ENCODE measurements at regions not wholly inside any gene's neighbourhood (a gene's known extent, or its start where the extent isn't known, plus 50 kb on each side); places are given as distances from the start of the nearest gene placed in this dataset.

DNA sequence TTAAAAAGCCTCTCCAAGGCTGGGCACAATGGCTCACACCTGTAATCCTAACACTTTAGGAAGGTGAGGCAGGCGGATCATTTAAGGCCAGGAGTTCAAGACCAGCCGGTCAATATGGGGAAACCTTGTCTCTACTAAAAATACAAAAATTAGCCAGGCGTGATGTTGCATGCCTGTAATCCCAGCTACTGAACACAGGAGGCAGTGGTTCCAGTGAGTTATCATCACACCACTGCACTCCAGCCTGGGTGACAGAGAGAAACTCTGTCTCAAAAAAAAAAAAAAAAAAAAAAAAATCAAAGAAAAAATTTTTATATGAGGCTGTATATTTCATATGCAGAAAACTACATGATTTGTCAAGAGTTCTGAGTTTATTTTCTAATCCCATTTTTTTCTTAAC, 1107.1 kb upstream of the TMPRSS15 start:
- no peaks in the 10 kb centered on the region for H3K27me3 ChIP-seq
- H3K36me3 ChIP-seq = no peaks in the 10 kb centered on the region
- peaks cover 7% of the 10 kb centered on the region for H3K9me3 ChIP-seq
- WGBS = 85% methylated on average over 3 of the region's 3 CpGs
- no peak overlapping the region for H3K27ac ChIP-seq
- H3K4me3 ChIP-seq = no peak overlapping the region
- TF ChIP-seq, protein P1, sequence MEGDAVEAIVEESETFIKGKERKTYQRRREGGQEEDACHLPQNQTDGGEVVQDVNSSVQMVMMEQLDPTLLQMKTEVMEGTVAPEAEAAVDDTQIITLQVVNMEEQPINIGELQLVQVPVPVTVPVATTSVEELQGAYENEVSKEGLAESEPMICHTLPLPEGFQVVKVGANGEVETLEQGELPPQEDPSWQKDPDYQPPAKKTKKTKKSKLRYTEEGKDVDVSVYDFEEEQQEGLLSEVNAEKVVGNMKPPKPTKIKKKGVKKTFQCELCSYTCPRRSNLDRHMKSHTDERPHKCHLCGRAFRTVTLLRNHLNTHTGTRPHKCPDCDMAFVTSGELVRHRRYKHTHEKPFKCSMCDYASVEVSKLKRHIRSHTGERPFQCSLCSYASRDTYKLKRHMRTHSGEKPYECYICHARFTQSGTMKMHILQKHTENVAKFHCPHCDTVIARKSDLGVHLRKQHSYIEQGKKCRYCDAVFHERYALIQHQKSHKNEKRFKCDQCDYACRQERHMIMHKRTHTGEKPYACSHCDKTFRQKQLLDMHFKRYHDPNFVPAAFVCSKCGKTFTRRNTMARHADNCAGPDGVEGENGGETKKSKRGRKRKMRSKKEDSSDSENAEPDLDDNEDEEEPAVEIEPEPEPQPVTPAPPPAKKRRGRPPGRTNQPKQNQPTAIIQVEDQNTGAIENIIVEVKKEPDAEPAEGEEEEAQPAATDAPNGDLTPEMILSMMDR (IDR thresholded peaks at IDR 0.05) = no peak
- TF ChIP-seq POLR2AphosphoS5 (IDR thresholded peaks at IDR 0.05) = no peak
- no peak for TF ChIP-seq EP300 (IDR thresholded peaks at IDR 0.05)
- TF ChIP-seq POLR2A (IDR thresholded peaks at IDR 0.05) = no peak
- H3K4me1 ChIP-seq = no peaks in the 10 kb centered on the region
- no peak for DNase-seq (ENCODE audit: low spot score in 2 of 2)

DNA sequence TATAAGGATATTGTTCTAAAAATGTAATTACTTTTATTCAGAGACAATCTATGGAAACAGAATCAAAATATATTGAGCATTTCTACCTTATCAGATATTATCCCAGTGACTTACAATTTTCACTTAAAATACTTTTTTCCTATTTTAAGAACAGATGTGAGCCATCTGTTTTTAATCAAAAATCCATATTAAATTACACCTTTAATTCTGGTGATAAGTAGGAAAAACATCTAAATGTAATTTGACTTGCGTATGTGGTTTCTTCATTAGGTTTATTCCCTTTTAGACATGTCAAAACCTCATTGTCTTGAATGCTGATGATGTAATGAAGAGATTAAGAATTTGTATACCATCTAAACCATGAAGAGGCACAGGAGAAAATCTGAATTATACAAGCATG, 1118.8 kb upstream of the TMPRSS15 start:
- no peak for TF ChIP-seq POLR2AphosphoS5 (IDR thresholded peaks at IDR 0.05)
- no peak for TF ChIP-seq EP300 (IDR thresholded peaks at IDR 0.05)
- TF ChIP-seq POLR2A (IDR thresholded peaks at IDR 0.05) = no peak
- TF ChIP-seq, protein P1 (IDR thresholded peaks at IDR 0.05) = no peak
- Histone ChIP-seq H3K4me1 (no peaks in the 10 kb centered on the region), H3K27ac (no peak overlapping the region), H3K9me3 (no peaks in the 10 kb centered on the region), H3K4me3 (no peak overlapping the region), H3K36me3 (no peaks in the 10 kb centered on the region), H3K27me3 (no peaks in the 10 kb centered on the region)
- WGBS = 86% methylated on average over 1 of the region's 1 CpG
- no peak for DNase-seq (ENCODE audit: low spot score in 2 of 2)

DNA sequence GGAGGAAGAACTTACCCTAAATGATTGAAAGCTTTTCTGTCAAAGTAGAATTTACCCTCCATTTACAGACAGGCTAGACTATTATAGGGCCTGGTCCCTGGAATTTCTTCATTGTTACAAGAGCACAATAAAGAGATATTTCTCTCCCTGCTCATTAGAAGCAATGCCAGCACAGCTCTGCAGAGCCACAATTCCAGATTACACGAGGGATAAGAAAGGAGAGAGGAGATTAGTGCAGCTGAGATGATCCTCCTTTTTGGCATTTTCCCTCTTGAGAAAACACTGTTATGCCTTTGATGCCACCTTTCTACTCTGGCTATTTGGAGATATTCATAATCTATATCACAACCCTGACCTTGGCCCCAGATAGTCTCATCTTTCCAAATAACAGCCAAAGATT, 1119.5 kb upstream of the TMPRSS15 start:
- TF ChIP-seq POLR2AphosphoS5 (IDR thresholded peaks at IDR 0.05) = no peak
- TF ChIP-seq, protein P1 (IDR thresholded peaks at IDR 0.05) = no peak
- TF ChIP-seq POLR2A (IDR thresholded peaks at IDR 0.05) = no peak
- Histone ChIP-seq H3K27me3 (no peaks in the 10 kb centered on the region), H3K4me3 (no peak overlapping the region), H3K4me1 (no peaks in the 10 kb centered on the region), H3K9me3 (no peaks in the 10 kb centered on the region), H3K36me3 (no peaks in the 10 kb centered on the region), H3K27ac (no peak overlapping the region)
- DNase-seq (ENCODE audit: low spot score in 2 of 2) = no peak
- WGBS = 19% methylated on average over 1 of the region's 1 CpG

DNA sequence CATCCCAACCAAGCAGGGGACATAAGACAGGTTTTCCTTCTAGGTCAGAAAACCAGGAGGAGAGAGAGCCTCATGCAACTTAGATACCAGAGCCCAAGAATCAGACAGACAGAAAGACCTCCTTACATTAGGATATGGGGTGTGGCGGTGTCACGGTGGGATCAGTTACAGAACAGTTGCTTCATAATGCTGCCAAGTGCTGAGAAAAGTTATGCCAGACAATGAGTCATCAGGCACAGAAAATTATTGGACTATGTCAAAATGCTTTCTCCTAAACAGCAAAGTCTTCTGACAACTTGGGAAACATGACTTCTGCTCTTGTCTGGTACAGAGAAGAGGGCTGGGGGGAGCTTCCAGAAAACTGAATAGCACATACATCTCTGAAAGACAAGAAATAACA, 1120.2 kb upstream of the TMPRSS15 start:
- no peaks in the 10 kb centered on the region for H3K27me3 ChIP-seq
- TF ChIP-seq, protein P1 (IDR thresholded peaks at IDR 0.05) = no peak
- TF ChIP-seq POLR2AphosphoS5 (IDR thresholded peaks at IDR 0.05) (no peak), EP300 (IDR thresholded peaks at IDR 0.05) (no peak), POLR2A (IDR thresholded peaks at IDR 0.05) (no peak)
- H3K4me3 ChIP-seq = no peak overlapping the region
- no peaks in the 10 kb centered on the region for H3K36me3 ChIP-seq
- no peaks in the 10 kb centered on the region for H3K9me3 ChIP-seq
- WGBS = 29% methylated on average over 2 of the region's 2 CpGs
- H3K4me1 ChIP-seq = no peaks in the 10 kb centered on the region
- no peak for DNase-seq (ENCODE audit: low spot score in 2 of 2)
- H3K27ac ChIP-seq = no peak overlapping the region

DNA sequence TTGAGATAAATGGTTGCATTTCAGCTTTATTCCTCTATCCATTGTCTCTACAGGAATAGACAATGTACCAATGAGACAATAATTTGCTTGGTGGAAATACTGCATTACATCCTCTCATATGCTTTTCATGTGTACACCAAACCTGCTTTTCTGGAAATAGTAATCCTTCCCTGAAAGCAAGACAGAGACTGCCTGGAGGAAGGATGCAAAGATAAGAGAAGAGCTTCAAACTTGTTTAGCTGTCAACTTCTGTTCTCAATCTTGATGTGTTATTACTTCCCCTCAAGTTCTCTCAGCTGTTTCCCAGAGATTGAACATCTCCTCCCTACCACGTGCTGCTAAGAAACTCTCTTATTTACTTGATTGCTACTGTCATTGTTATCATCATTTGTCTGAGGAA, 1125.4 kb upstream of the TMPRSS15 start:
- TF ChIP-seq, protein P1 (IDR thresholded peaks at IDR 0.05) = no peak
- no peak for TF ChIP-seq POLR2AphosphoS5 (IDR thresholded peaks at IDR 0.05)
- TF ChIP-seq EP300 (IDR thresholded peaks at IDR 0.05) = no peak
- TF ChIP-seq POLR2A (IDR thresholded peaks at IDR 0.05) = no peak
- Histone ChIP-seq H3K4me3 (no peak overlapping the region), H3K27ac (no peak overlapping the region), H3K27me3 (no peaks in the 10 kb centered on the region), H3K36me3 (no peaks in the 10 kb centered on the region), H3K4me1 (no peaks in the 10 kb centered on the region), H3K9me3 (no peaks in the 10 kb centered on the region)
- WGBS = 9% methylated on average over 1 of the region's 1 CpG
- no peak for DNase-seq (ENCODE audit: low spot score in 2 of 2)
